AG09309 (cell line): ENCODE measurements at regions not wholly inside any gene's neighbourhood (a gene's known extent, or its start where the extent isn't known, plus 50 kb on each side); places are given as distances from the start of the nearest gene placed in this dataset.

Source experiments
- DNase-seq: peaks from one replicate; pipeline ENCODE4 v3.0.0-alpha.2; 2010; ENCODE audit warnings: low read depth
- H3K4me3 ChIP-seq: 2 replicates; pipeline ENCODE4 v1.5.1; 2011; ENCODE audit warnings: mild to moderate bottlenecking, low read depth, low read length, moderate library complexity; ENCODE audit not compliant: control insufficient read depth
- CTCF ChIP-seq: IDR thresholded peaks from 2 replicates; pipeline ENCODE4 v1.5.1; 2011; ENCODE audit warnings: mild to moderate bottlenecking, low read depth, low read length, inconsistent platforms; ENCODE audit not compliant: insufficient read depth, control insufficient read depth; ENCODE audit errors: missing control alignments

GRCh38 chr3:43870120-43870519 lies 179.4 kb downstream of the ABHD5 start:
- TF ChIP-seq CTCF: no peak
- peak; percentile 23 for DNase-seq
- H3K4me3 ChIP-seq: no peak overlapping the region

DNA sequence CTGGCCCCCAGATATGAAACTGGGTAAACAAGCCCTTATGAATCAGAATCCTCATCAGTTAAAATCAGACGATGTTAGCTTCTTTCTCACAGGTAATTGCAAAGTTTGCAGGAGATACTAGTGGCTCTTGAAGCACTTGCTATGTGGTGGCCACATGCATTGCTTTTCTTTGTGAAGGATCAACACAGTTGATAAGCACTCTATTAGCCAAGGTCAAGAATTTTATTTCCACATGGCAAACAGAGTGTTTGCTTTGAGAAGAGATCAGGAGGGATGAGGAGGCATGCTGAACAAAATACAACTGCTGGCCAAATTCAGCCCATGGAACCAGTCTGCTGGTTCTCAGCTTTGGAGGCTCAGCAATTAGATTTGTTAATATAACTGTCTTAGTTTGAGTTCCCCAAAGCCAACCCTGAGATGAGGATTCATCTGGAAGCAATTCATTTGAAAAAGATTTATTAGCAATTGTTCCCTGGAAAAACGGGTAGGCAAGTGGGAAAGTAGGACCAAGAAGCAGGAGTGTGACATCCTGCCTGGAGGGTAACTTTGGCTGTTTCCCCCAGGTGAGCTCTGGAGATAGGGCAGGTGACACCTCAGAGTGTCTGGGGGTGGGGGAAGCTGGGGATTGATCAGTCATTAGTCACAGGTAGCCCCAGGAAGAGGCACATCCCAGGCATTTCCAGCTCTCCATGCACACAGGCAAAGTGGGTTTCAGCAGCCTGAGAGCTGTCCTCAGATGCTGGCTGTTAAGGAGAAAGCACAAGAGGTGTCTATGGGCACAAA lies 180.3 kb downstream of the ABHD5 start:
- TF ChIP-seq CTCF: no peak
- H3K4me3 ChIP-seq: no peak overlapping the region
- no peak for DNase-seq

- no peak for DNase-seq
- H3K4me3 ChIP-seq: no peak overlapping the region
- no peak for TF ChIP-seq CTCF
Measured at GRCh38 chr3:43871627-43872245, 181.0 kb downstream of the ABHD5 start.

DNA sequence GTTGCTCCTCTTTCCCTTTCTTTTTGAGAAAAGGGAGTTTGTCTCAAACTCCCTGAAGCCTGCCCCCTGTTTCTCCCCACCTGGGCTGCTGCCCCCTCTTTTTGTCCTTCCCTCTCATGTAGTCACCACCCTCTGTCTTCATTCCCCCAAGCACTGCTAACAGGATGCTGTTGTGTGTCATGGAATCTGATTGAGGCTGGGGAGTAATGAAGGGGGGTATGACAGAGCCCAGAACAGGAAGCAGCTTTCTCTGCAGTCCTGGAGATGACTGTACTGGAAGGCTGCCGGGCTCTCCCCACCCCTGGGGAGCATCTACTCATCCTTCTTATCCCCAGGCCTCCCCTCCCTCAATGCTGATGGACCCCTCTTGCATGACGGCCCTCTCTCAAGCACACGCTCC lies 181.6 kb downstream of the ABHD5 start:
- TF ChIP-seq CTCF: no peak
- peak; percentile 71 for DNase-seq
- H3K4me3 ChIP-seq: no peak overlapping the region

DNA sequence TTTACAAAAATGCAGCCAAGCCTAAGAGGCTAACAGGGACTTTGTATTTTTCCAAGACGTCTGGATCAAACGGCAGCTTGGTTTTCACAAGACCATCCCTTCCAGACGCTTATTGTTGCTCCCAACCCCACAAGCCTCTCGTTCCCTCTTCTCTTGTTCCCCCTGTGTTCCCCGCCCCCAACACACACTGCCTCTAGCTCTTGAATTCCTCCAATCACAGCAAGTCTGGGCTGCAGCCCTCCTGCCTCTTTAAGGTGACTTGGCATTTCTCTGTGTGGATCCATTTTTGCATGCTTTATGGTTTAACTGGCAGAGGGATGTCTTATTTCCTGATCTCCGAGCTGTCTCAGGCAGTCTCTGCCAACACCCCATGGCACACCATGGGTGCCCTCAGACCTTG lies 182.2 kb downstream of the ABHD5 start:
- no peak overlapping the region for H3K4me3 ChIP-seq
- no peak for TF ChIP-seq CTCF
- peak; percentile 32 for DNase-seq

- no peak for TF ChIP-seq CTCF
- H3K4me3 ChIP-seq: no peak overlapping the region
- DNase-seq: no peak
Measured at GRCh38 chr3:43873723-43874122, 183.0 kb downstream of the ABHD5 start.
